Fibroblast of lung (primary cell): ENCODE measurements at regions not wholly inside any gene's neighbourhood (a gene's known extent, or its start where the extent isn't known, plus 50 kb on each side); places are given as distances from the start of the nearest gene placed in this dataset.
"Not testable (repeated sequence)": the region's sequence is repeated elsewhere in the genome, so short reads cannot be mapped to it uniquely, and the experiment has no call there.

Experiments used
- DNase-seq, 2 donors: peaks; one replicate each; pipeline versions ENCODE4 v3.0.0 to v3.0.0-alpha.2; 2010; ENCODE audit warnings: low read depth in 2 of 2
- H2AFZ ChIP-seq: 2 replicates; pipeline ENCODE4 v1.5.1; 2012; ENCODE audit warnings: low read length, control low read depth, inconsistent platforms
- H3K27ac ChIP-seq: 2 replicates; pipeline ENCODE4 v1.5.1; 2011; ENCODE audit warnings: low read length, control low read depth; ENCODE audit not compliant: insufficient read depth
- H3K27me3 ChIP-seq: 2 replicates; pipeline ENCODE4 v1.5.1; 2011; ENCODE audit warnings: mild to moderate bottlenecking, low read length; ENCODE audit not compliant: control insufficient read depth, insufficient read depth
- H3K36me3 ChIP-seq: 2 replicates; pipeline ENCODE4 v1.5.1; 2011; ENCODE audit warnings: low read length; ENCODE audit not compliant: control insufficient read depth, insufficient read depth
- H3K4me1 ChIP-seq: 2 replicates; pipeline ENCODE4 v1.5.1; 2011; ENCODE audit warnings: low read length; ENCODE audit not compliant: control insufficient read depth, insufficient read depth; ENCODE audit errors: extremely low read depth
- H3K4me2 ChIP-seq: 2 replicates; pipeline ENCODE4 v1.5.1; 2011; ENCODE audit warnings: low read length, control low read depth; ENCODE audit not compliant: insufficient read depth; ENCODE audit errors: extremely low read depth
- H3K4me3 ChIP-seq, 4 experiments: fragments of 200-600 bp in 1 of 4; sonication (generic) in 1 of 4; replicated peaks in 1 of 4; 2 replicates each; pipeline ENCODE4 v1.5.1; 2011 to 2016; ENCODE audit warnings: low read length in 4 of 4, low read depth in 3 of 4, mild to moderate bottlenecking in 3 of 4, control low read depth in 2 of 4, inconsistent platforms in 1 of 4, mixed read lengths in 1 of 4; ENCODE audit not compliant: insufficient read depth in 1 of 4; ENCODE audit errors: control extremely low read depth in 1 of 4
- H3K79me2 ChIP-seq: 2 replicates; pipeline ENCODE4 v1.5.1; 2012; ENCODE audit warnings: mild to moderate bottlenecking, low read length, inconsistent platforms; ENCODE audit not compliant: control insufficient read depth, insufficient read depth
- H3K9ac ChIP-seq: 2 replicates; pipeline ENCODE4 v1.5.1; 2011; ENCODE audit warnings: mild to moderate bottlenecking, low read length, control low read depth; ENCODE audit not compliant: insufficient read depth
- H3K9me3 ChIP-seq: 2 replicates; pipeline ENCODE4 v1.5.1; 2012; ENCODE audit warnings: low read depth, low read length; ENCODE audit not compliant: control insufficient read depth, insufficient read depth
- H4K20me1 ChIP-seq: 2 replicates; pipeline ENCODE4 v1.5.1; 2011; ENCODE audit warnings: low read length; ENCODE audit not compliant: control insufficient read depth, insufficient read depth; ENCODE audit errors: extremely low read depth
- TF ChIP-seq, protein P1 (sequence below), 2 donors: IDR thresholded peaks in 1 of 2; conservative IDR thresholded peaks in 1 of 2; 1 replicate in 1 of 2; 2 replicates in 1 of 2; pipeline ENCODE4 v1.5.1; 2011 to 2012; ENCODE audit warnings: low read length in 2 of 2, control low read depth in 1 of 2, inconsistent platforms in 1 of 2, low read depth in 1 of 2, mild to moderate bottlenecking in 1 of 2

DNA sequence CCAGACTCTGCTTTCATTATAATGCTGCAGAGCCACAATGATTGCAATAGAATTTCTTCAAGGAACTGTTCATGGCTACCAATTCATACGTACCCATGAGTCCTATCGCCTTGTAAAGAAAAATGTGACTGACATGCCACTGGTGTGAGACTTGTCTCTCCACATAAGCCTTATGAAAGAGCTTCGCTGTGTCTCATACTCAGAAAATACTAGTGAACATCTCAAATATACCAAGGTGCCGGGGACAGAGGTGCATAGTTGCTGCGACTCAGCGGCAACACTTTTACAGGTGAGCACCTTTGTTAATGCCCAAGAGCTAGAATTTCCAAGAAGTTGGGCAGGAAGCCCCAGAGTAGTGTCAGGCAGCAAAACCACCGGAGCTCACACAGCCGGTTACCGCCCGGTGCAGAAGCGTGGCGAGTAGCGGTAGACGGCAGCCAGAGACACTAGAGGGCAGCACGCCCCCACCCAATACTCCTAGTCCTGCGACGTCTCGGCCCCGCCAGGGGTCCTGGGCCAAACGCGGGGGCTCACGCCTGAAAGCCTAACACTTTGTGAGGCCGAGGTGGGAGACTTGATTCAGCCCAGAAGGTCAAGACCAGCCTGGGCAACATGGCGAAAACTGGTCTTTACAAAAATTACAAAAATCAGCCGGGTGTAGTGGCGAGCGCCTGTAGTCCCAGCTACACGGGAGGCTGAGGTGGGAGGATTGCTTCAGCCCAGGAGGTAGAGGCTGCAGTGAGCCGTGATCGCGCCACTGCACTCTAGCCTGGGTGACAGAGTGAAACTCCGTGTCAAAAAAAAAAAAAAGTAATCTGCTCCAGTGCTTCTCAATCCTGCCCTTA, 50.5 kb upstream of the CCL21 start:
- not testable (repeated sequence) for H3K4me1 ChIP-seq, H3K79me2 ChIP-seq, H3K27me3 ChIP-seq, H3K9ac ChIP-seq, H4K20me1 ChIP-seq, H3K9me3 ChIP-seq, H3K4me3 ChIP-seq, H3K27ac ChIP-seq, H3K36me3 ChIP-seq, H3K4me2 ChIP-seq, H2AFZ ChIP-seq
- DNase-seq: peak; percentile 6 to 16
- TF ChIP-seq, protein P1, sequence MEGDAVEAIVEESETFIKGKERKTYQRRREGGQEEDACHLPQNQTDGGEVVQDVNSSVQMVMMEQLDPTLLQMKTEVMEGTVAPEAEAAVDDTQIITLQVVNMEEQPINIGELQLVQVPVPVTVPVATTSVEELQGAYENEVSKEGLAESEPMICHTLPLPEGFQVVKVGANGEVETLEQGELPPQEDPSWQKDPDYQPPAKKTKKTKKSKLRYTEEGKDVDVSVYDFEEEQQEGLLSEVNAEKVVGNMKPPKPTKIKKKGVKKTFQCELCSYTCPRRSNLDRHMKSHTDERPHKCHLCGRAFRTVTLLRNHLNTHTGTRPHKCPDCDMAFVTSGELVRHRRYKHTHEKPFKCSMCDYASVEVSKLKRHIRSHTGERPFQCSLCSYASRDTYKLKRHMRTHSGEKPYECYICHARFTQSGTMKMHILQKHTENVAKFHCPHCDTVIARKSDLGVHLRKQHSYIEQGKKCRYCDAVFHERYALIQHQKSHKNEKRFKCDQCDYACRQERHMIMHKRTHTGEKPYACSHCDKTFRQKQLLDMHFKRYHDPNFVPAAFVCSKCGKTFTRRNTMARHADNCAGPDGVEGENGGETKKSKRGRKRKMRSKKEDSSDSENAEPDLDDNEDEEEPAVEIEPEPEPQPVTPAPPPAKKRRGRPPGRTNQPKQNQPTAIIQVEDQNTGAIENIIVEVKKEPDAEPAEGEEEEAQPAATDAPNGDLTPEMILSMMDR (conservative IDR thresholded peaks at IDR 0.05 in 1 of 2, IDR thresholded peaks at IDR 0.05 in 1 of 2; ENCODE audit: low read depth in 1 of 2, low read length in 2 of 2): peak; percentile 40 to 68
